HEK293T (cell line): ENCODE measurements at regions not wholly inside any gene's neighbourhood (a gene's known extent, or its start where the extent isn't known, plus 50 kb on each side); places are given as distances from the start of the nearest gene placed in this dataset.

Source experiments
- ARNT ChIP-seq: fragments of 450-650 bp; IDR thresholded peaks from 2 replicates; pipeline ENCODE4 v1.6.1; 2017; ENCODE audit warnings: mild to moderate bottlenecking
- FOXK2 ChIP-seq: fragments of 450-650 bp; IDR thresholded peaks from 2 replicates; pipeline ENCODE4 v1.6.1; 2016; ENCODE audit warnings: mild to moderate bottlenecking

DNA sequence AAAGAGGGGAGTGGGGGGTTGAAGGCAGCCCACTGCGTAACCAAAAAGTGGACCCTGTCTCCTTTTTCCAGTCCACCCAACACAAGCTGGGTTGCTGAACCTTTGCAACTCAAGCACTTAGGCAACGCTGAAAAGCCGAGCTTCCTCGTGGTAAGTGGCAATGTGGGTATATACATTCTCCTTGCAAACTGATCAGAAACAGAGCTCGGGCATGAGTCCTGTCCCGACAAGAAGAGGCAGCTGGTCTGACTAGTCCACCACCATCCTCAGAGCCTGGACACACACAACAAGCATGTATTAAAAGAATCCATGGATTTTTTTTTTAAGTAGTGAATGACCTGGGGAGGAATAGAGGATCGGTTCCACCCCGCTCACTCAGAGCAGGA lies 240.6 kb upstream of the ZNF507 start:
- no peak for TF ChIP-seq FOXK2
- no peak for TF ChIP-seq ARNT
